NCI-H748 (cell line): ENCODE measurements at regions not wholly inside any gene's neighbourhood (a gene's known extent, or its start where the extent isn't known, plus 50 kb on each side); places are given as distances from the start of the nearest gene placed in this dataset.

Experiments used
- DNase-seq: peaks from one replicate; lab custom pipeline; 2025; ENCODE audit not compliant: unreplicated experiment; lab: John Stamatoyannopoulos, UW

DNA sequence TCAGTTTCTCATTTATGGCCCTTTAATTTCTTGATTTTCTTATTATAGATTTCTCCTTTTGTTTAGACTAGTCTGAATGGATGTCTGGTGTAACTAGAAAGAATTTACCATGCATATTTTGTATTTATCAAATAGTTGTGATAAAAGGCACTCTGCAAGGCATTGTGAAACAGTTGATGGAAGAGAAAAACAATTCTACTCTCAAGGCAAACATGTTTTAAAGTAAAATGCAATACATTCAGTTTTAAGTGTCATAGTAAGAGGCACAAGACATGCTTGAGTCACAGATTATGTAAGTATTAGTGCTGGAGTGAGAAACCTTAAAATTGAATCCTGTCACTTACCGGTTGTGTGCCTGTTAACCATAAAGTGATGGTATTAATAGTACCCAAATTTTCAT, 283.3 kb upstream of the DKK2 start:
- DNase-seq, result no peak

DNA sequence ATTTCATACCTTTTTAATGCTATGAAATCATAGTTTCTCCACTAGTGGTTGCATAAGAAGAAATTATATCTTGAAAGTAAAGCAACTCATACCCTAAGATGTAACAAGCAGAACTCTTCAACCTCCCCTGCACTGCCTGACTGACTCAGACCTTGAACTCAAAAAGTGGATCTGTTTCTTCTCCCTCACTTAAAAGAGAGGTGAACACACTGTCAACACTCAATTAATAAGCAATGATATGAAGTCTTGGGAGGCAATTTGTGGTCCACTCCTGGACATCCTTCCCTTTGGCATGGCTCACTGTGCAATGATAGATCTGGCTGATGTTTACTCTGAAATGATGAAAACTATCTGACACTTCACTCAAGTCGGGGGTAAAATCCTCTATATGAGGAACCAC, 282.0 kb upstream of the DKK2 start:
- no peak for DNase-seq

DNA sequence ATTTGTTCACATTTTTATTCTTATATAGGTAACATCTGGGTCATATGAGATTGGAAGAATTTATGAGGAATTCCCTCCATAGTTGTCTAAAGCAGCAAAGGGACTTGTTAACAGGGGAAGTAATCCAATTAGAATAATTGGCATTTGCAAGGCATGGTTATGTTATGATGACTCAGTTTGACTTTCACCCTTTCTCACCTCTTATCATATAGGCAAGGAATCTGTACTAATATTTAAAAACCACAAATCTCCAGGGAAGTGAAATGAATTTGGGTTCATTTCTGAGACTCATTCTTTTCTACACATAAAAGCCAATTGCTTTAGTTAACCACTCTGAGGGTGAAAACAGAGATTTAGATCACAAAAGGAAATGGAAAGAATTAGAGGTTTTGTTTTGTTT, 281.5 kb upstream of the DKK2 start:
- DNase-seq, result no peak

DNA sequence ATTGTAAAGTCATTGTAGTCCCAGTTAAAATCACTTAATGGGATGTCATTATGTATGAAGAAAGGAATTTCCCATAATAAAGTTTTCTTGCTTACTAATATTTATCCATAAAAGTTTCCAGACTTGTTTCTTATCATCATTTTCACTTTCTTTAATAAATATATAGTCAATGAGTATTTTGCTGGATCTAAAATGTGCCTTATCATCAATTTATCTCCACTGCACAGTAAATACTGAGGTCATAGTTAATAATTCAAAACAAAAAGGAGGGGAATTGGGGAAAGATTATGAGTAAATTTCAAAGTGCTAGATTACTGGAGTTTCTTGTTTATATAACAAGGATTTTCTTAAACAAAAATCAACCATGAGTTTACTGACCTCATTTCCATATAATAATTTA, 279.5 kb upstream of the DKK2 start:
- no peak for DNase-seq

DNA sequence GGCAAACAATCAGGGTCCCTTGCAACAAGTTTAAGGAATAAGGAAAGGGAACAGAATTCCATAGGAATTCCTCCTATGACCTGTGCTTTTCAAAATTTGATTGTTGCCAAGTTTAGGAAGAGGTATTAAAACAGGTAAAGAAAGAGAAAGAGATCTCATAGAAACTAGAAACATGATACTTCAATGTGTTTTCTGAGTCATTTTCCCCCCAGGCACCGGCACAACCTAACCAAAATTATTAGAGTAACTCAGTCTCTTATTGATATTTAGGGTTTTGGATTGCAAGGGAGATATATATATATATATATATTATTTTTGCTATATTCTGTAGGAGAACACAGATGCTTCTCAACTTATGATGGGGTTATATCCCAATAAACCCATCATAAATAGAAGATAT, 278.0 kb upstream of the DKK2 start:
- no peak for DNase-seq

DNA sequence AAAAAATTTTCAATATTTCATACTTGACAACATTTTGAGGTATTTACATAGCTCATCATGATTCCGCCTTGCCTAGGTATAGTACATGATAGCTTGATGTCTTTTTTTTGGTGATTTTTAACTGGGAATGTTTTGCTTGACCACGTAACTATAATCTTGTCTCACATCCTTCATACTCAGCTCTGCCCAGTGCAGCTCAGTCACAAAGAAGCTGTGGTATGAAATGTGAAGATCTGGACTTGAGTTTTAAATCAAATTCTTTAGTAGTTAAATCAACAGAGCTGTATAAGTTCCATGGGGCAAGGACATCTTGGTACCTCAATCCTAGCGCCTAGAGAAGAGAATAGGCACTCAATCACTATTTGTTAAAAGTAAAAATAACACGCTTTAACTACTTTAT, 276.3 kb upstream of the DKK2 start:
- DNase-seq, result no peak

DNA sequence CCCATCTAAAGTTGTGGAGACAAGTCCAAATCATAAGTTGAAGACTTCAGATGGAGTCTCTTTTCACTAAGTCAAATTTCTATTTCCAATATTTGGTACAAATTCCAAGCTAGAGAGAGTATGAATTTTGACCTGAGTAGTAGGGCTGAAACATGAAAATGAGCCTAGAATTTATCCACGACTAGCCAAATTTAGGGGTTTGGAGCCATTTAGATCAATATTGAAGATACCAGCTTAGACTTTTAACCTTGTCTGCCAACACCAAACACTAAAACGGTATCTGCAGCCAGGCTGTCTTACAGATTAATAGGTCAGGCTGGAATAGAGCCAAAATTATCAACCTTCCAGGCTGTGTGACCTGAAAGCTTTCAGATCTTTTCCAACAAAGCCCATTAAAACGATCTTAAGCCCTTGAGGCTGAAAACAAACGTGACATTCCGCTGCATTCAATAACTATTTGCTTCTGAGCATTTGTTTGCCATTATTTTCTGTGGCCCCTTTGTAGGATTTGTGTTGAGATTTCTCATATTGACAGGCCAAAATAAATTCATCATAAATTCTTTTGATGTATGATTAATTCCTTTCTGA, 268.7 kb upstream of the DKK2 start:
- DNase-seq, result peak; percentile 23

DNA sequence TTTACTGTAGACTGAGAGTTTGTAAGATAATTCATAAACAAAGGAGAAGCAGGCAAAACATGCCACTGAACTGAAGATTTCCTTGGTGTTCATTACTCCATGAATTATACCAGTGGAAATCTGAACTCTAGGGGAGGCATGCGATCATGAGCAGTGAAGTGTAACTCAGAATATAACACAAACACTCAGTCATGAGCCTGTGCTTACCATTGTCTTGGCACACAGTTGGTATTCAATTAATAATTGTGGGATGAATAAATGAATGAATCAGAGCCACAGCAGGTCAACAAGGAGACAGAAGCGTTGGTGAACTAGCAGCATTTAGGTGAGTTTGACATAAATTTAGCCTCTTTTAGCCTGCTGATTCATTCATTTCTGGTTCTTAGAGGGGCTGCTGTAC, 263.5 kb upstream of the DKK2 start:
- DNase-seq, result no peak

DNA sequence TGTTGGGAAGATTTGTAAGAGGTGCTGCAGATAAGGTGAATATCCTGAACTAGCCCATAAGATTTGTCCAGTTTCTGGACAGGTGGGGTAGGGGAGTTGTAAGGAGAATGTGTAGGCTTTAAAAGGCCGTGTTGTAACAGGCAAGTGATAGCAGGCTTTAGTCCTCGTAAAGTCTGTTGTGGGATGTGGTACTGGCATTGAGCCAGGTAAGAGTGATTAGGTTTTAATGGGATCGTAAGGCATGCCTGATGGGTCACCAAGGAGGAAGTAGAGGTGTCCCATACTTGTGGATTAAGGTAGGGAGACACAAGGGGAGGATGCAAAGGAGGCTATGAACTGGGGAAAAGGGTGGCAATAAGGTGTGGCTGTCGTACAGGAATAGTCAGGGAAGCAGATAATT, 256.9 kb upstream of the DKK2 start:
- DNase-seq, result peak; percentile 18

DNA sequence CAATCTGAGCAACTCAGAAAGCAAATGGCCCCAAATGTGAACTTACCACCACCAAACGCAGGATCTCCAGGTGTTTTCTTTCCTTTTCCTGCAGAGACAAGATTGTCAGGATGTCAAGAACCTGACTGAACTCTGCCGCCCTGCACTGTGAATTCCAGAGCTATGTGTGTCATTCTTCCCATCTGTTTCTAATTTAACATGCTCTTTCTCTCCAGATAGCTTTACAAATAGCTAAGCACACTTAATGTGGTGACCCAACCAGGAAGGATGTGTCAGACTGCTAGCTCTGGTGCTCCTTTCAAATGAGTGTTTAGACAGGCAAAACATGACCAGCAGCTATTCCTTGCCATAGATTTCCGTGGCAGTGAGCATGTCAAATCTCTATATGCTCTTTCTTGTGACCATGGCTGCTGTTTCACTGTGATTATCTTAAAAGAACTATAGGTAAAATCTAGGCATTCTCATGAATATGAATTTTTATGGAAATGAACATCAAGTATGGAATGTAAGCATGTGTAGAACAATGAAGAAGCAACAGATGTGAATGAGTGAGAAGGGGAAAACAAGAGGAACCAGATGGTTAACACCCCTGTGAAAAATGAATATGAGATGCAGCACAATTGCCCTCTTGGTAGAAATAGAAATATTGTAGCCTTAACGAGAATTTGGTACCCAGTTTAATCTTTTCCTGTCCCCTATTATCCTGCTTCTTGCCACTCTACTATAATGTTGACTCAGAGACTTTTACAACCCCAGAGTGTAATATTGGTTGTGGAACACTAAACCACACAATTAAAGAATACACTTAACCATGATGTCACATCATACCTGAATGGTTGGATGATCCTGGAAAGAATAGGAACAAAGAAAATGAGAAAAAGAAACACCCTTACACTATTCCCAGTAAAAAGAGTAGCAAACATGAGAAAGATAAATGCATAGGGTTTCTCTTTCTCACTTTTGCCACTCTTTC, 247.8 kb upstream of the DKK2 start:
- peak; percentile 50 for DNase-seq

DNA sequence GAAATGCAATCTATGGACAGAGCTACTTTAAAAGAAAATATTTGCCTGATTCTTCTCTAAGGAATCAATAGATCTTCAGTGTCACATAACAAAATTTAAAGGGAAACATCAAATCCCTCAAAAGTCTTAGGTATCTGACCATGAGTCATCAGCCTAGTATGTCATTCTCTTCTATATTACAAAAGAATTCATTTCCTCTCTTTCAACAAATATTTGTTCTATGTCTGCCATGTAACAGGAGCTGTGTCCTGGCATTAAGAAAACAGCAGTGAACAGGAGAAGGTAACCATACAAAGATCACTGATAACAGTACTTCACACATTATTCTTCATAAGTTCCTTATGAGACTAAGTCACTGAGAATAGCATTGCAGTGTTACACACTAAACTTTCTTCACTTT, 243.6 kb upstream of the DKK2 start:
- DNase-seq, result peak; percentile 2

DNA sequence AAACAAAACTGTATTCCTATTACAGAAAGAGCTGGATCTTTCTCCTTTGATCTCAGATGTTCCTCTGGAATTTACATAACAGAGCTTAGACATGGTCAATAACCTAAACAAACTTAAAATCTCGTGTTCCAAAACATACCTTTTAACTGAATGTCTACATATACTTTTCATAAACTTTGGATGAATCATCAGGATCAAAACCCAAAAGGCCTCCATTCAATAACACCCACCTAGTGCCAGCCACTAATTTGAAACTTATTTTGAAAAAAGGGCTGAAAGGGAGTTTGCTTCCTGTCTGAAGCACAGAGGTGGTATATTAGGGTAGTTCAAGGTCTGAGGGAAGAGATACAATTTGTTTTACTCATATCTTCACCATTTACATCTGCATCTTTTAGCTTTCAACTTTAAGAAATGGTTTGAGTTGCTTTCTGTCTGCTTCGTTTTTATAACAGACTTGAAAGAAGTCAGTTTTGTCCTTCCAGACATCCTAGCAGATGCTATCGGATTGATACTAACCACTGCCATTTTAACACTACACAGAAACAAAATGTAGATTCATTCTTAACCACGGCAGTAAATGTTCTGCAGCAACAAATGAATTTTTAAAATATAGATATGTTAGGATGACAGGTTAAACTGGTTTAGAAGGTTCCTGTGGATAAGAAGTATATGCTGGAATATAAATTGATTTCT, 242.8 kb upstream of the DKK2 start:
- DNase-seq, result no peak

DNA sequence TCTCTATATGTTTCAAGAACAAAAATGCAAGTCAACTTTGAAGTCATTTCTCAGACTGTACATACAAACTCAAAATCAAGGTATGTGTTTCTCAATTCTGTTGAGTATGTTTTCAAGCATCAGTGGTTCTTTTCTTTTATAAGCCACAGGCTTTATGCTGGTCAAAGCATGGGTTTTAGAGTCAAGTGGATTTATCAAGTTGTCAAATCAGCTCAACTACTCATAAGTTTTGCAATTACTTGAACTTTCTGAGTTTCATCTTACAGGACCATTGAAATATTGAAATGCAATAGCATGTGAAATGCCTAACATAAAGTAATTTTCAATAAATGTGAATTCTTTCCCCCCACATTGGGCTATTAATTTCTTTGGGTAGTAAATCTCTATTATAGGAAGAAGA, 239.9 kb upstream of the DKK2 start:
- DNase-seq, result no peak

DNA sequence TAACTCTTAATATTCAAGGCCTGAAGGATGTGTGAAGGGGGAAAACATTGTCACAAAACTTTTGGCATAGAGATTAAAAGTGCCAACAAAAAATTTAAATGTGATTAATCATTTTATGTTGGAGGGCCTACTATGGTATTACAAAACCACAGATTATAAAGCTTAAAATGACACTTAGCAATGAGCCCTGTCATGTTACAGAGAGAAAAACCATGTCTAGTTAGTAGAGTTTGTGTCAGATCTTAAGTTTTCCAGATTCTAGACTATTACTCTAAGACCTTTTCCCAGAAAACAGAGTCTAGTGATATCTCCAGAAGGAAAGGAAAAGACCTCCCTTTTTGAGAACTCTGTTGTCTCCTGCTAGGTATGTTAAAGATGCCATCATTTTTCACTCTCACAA, 239.1 kb upstream of the DKK2 start:
- no peak for DNase-seq

DNA sequence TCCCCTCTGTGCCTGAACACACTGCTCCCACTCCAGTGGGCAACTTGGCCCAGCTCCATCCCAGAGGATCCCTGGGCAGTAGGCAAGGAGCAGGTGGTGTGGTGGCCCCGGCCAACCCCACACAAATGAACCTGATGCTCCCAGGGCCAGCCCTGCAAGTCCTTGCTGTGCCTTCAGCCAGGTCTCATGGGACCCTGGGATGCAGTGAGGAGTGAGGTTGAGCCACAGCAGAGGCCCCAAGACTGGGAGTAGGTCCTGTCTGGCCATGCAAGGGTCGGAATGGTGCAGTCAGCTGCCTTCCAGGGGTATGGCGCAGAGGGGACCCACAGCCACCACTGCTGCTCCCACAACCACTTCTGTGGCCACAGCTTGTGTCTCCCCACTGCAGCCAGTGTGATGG, 234.5 kb upstream of the DKK2 start:
- DNase-seq, result no peak

DNA sequence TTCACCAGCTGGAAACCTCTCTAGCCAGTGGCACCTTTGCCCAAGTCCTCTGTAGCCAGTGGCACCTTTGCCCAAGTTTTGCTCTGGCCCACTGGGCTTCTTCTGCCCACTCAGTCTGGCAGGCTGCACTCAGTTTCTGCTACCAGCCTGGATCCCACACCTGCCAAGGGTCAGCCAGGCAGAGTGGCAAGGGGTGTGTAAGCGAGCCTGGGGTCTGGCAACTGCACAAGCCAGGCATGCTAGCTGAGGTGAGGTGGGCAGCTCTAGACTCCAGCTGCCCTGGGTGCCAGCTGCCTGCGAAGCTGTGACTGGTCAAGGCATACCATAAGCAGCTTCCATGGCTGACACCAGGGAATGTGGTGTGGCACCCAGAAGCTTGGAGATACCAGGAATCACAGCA, 233.1 kb upstream of the DKK2 start:
- DNase-seq, result no peak

DNA sequence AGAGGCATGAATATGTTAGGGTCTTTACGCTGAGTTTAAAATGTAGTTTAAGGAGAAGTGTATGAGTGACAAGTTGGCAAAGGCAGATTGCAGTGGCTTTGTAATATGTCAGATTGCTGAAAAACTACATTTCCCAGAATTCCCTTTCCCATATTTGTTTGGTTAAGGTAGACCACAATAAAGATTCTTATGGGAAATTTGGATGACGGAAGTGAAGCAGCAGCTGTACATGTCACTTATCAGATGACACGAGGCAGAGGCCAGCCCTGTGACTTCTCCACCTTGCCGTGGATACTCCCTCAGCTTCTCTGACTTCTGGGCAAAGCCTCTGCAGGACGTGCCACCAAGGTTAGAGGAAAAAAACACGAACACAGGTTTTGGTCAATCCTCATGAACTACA, 229.7 kb upstream of the DKK2 start:
- peak; percentile 50 for DNase-seq

DNA sequence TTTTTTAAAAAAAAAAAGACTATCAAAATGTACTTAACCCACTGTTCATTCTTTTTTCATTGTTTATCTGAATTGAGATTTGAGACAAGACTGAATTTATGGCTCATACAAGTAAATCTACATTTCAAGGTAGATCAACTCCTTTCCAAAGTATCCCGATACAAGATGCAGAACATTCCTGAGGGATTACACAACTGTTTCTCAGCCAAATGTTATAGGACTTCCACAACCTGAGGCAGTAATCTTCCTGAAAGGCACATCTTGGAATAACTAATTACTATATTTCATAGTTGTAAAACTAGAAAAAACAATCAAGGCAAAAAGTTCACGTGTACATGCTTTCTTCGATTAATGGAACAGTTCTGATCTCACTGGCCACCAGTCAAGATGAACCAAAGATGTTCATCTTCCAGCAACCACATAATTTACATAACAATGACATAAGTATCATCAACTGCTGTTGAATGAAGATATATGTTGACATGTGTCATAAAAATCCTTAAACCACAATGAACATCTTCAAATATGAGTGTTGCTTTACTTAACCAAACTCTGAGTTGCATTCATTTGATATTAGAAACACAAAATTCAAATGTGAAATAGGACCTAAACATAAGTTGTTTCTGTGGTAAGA, 225.2 kb upstream of the DKK2 start:
- DNase-seq, result no peak

DNA sequence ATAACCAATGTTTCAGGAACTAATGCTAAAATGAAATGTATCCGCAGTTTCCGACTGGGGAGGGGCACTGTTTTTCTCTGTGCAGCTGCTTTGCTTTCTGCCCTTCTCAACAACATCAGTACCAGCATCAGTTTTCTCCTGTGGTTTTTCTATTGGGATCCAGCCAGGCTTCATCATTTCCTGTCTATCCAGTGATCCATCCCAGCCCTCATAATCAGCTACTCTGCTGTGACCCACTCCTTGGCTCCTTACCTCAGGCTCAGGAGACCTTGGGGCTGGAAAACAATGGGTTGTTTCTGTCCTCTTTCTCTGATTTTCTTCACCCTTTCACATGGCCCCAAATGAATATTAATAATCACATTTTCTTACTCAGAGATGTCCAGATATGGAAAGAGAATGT, 222.2 kb upstream of the DKK2 start:
- DNase-seq, result no peak

DNA sequence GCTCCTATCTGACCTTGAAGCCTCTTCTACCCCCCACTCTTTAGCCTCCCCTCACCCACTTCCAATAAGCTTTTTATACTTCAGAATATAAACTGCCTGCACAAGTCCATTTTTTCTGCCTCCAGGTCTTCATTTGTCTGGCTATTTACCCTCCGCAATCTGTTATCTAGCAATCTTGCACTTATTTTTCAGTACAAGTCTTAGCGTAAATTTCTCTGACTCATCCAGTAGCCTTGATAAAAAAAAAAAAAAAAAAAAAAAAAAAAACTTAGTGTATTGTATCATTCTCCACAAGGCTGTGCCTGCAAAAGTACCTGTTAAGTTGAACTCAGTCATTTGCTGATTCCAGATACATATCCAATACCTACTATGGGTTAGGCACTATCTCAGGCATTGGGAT, 219.5 kb upstream of the DKK2 start:
- DNase-seq, result no peak

DNA sequence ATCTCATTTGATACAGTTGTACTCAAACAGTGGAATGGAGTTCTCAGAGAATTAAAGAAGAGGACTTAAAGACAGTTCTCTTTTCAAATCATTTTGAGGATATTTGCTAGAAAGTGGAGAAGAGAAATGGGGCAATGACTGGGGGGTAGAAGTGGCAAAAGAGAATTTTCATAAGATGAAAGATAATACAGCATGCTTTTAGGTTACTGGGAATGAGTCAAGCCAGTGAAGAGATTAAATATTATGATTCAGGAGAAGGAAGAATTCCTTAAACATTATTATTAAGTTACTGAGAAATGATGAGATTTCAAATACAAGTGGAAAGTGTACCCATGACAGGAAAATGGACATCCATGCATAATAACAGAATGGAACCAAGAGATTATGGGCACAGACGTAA, 219.0 kb upstream of the DKK2 start:
- DNase-seq, result no peak
